H1 (cell line): ENCODE measurements at regions not wholly inside any gene's neighbourhood (a gene's known extent, or its start where the extent isn't known, plus 50 kb on each side); places are given as distances from the start of the nearest gene placed in this dataset.

ENCODE experiments used
- CTCF ChIA-PET: fragments of 300-600 bp; sonication (Branson Sonifier 250); formaldehyde crosslinking; loops from one replicate; lab custom pipeline; 2021; ENCODE audit not compliant: partially characterized antibody; lab: Charles Lee
- POLR2A ChIA-PET: fragments of 300-600 bp; sonication (Branson Sonifier 250); formaldehyde crosslinking; loops from one replicate; lab custom pipeline; 2021; ENCODE audit warnings: inconsistent platforms; ENCODE audit not compliant: partially characterized antibody; lab: Charles Lee
- DNase-seq, 2 experiments: peaks; one replicate each; pipeline versions ENCODE4 v3.0.0 to v3.0.0-alpha.2; 2010 to 2022; ENCODE audit warnings: low spot score in 2 of 2, low read depth in 1 of 2, mixed read lengths in 1 of 2
- FAIRE-seq: peaks from 2 replicates; lab custom pipeline; 2011; peaks lifted over from hg19 to GRCh38; lab: Jason Lieb, UNC
- H2AFZ ChIP-seq: 2 replicates; pipeline ENCODE4 v1.8.1; 2012; ENCODE audit warnings: low read length, inconsistent platforms
- H2AK5ac ChIP-seq: 2 replicates; pipeline ENCODE4 v1.6.1; 2013; ENCODE audit warnings: low read depth, low read length
- H2BK120ac ChIP-seq: replicated peaks from 2 replicates; pipeline ENCODE3; 2013; ENCODE audit warnings: low read depth, low read length, inconsistent platforms
- H2BK12ac ChIP-seq: 2 replicates; pipeline ENCODE4 v1.6.1; 2013; ENCODE audit warnings: low read depth, low read length
- H2BK15ac ChIP-seq: 2 replicates; pipeline ENCODE4 v1.6.1; 2013; ENCODE audit warnings: low read length
- H2BK20ac ChIP-seq: 2 replicates; pipeline ENCODE4 v1.6.1; 2013; ENCODE audit warnings: low read length
- H2BK5ac ChIP-seq: 2 replicates; pipeline ENCODE4 v1.6.1; 2013; ENCODE audit warnings: low read depth, low read length
- H3K14ac ChIP-seq: 2 replicates; pipeline ENCODE4 v1.6.1; 2013; ENCODE audit warnings: inconsistent platforms; ENCODE audit not compliant: insufficient read length
- H3K18ac ChIP-seq: 2 replicates; pipeline ENCODE4 v1.6.1; 2013; ENCODE audit warnings: low read length; ENCODE audit errors: extremely low read depth
- H3K23ac ChIP-seq: 2 replicates; pipeline ENCODE4 v1.6.1; 2013; ENCODE audit warnings: inconsistent platforms; ENCODE audit not compliant: insufficient read length
- H3K23me2 ChIP-seq: 2 replicates; pipeline ENCODE4 v1.6.1; 2013; ENCODE audit warnings: low read depth, low read length
- H3K27ac ChIP-seq: 2 replicates; pipeline ENCODE4 v1.6.1; 2011; ENCODE audit warnings: low read depth, low read length, inconsistent platforms
- H3K27me3 ChIP-seq, 4 experiments: replicated peaks in 1 of 4; 1 replicate in 1 of 4; 2 replicates in 3 of 4; pipeline versions ENCODE4 v1.6.1 to v1.8.1; 2011 to 2013; ENCODE audit warnings: low read length in 3 of 4, mild to moderate bottlenecking in 3 of 4, inconsistent platforms in 2 of 4, mixed read lengths in 2 of 4, moderate library complexity in 1 of 4; ENCODE audit not compliant: control insufficient read depth in 3 of 4, insufficient read depth in 3 of 4; ENCODE audit errors: extremely low read depth in 1 of 4
- H3K36me3 ChIP-seq, 4 experiments: 2 replicates each; pipeline versions ENCODE4 v1.6.1 to v1.8.1; 2011 to 2013; ENCODE audit warnings: mild to moderate bottlenecking in 4 of 4, low read length in 3 of 4, moderate library complexity in 2 of 4, control low read depth in 1 of 4, inconsistent platforms in 1 of 4; ENCODE audit not compliant: insufficient read depth in 4 of 4, control insufficient read depth in 2 of 4
- H3K4ac ChIP-seq: replicated peaks from 2 replicates; pipeline ENCODE3; 2013; ENCODE audit warnings: low read length, low read depth, mixed read lengths, inconsistent platforms; ENCODE audit not compliant: insufficient read length
- H3K4me1 ChIP-seq, 4 experiments: replicated peaks in 1 of 4; 1 replicate in 1 of 4; 2 replicates in 3 of 4; pipeline versions ENCODE4 v1.6.1 to v1.8.1; 2011 to 2013; ENCODE audit warnings: low read length in 3 of 4, inconsistent platforms in 2 of 4, mixed read lengths in 1 of 4; ENCODE audit not compliant: insufficient read depth in 4 of 4, control insufficient read depth in 3 of 4
- H3K4me2 ChIP-seq, 2 experiments: 2 replicates each; pipeline versions ENCODE4 v1.6.1 to v1.8.1; 2011 to 2013; ENCODE audit warnings: low read depth in 2 of 2, low read length in 2 of 2, control low read depth in 1 of 2, inconsistent platforms in 1 of 2, mild to moderate bottlenecking in 1 of 2; ENCODE audit not compliant: insufficient read depth in 1 of 2
- H3K4me3 ChIP-seq, 4 experiments: fragments of 200-600, 300-600 bp in 1 of 4; sonication (generic), shearing (Covaris generic), sonication (Bioruptor Twin) in 1 of 4; 2 replicates each; pipeline versions ENCODE4 v1.5.1 to v1.8.1; 2011 to 2016; ENCODE audit warnings: low read length in 4 of 4, low read depth in 3 of 4, control low read depth in 2 of 4, inconsistent platforms in 2 of 4, mild to moderate bottlenecking in 2 of 4, mixed read lengths in 1 of 4, moderate library complexity in 1 of 4; ENCODE audit not compliant: insufficient read depth in 2 of 4; ENCODE audit errors: extremely low read depth in 1 of 4
- H3K56ac ChIP-seq: replicated peaks from 2 replicates; pipeline ENCODE3; 2013; ENCODE audit warnings: low read depth, mild to moderate bottlenecking, mixed read lengths, low read length, inconsistent platforms; ENCODE audit not compliant: insufficient read length
- H3K79me1 ChIP-seq: 2 replicates; pipeline ENCODE4 v1.6.1; 2013; ENCODE audit warnings: low read depth, low read length, control low read depth
- H3K79me2 ChIP-seq, 2 experiments: 2 replicates each; pipeline versions ENCODE4 v1.6.1 to v1.8.1; 2012 to 2013; ENCODE audit warnings: low read length in 2 of 2, mild to moderate bottlenecking in 2 of 2, inconsistent platforms in 1 of 2; ENCODE audit not compliant: insufficient read depth in 2 of 2, control insufficient read depth in 1 of 2
- H3K9ac ChIP-seq, 4 experiments: replicated peaks in 1 of 4; 1 replicate in 1 of 4; 2 replicates in 3 of 4; pipeline versions ENCODE4 v1.6.1 to v1.8.1; 2011 to 2013; ENCODE audit warnings: low read depth in 3 of 4, low read length in 3 of 4, control low read depth in 2 of 4, mild to moderate bottlenecking in 2 of 4, moderate library complexity in 2 of 4, inconsistent platforms in 1 of 4; ENCODE audit errors: extremely low read depth in 1 of 4
- H3K9me3 ChIP-seq, 2 experiments: 2 replicates each; pipeline versions ENCODE4 v1.6.1 to v1.8.1; 2012 to 2013; ENCODE audit warnings: mild to moderate bottlenecking in 2 of 2, moderate library complexity in 2 of 2, control low read depth in 1 of 2, inconsistent platforms in 1 of 2, low read depth in 1 of 2, low read length in 1 of 2, mixed read lengths in 1 of 2; ENCODE audit not compliant: insufficient read depth in 2 of 2
- H4K20me1 ChIP-seq, 2 experiments: replicated peaks in 1 of 2; 2 replicates each; pipeline versions ENCODE3 to v1.8.1; 2011 to 2013; ENCODE audit warnings: inconsistent platforms in 2 of 2, low read length in 2 of 2, mild to moderate bottlenecking in 1 of 2; ENCODE audit not compliant: insufficient read depth in 2 of 2, control insufficient read depth in 1 of 2
- H4K5ac ChIP-seq: 2 replicates; pipeline ENCODE4 v1.6.1; 2013; ENCODE audit warnings: low read length, low read depth, mixed read lengths, inconsistent platforms; ENCODE audit not compliant: insufficient read length
- H4K8ac ChIP-seq: 2 replicates; pipeline ENCODE4 v1.8.0; 2013; ENCODE audit warnings: mild to moderate bottlenecking, moderate library complexity, low read length, inconsistent platforms; ENCODE audit not compliant: insufficient read depth; ENCODE audit errors: extremely low read depth
- H4K91ac ChIP-seq: replicated peaks from 2 replicates; pipeline ENCODE3; 2013; ENCODE audit warnings: low read length, mixed read lengths, inconsistent platforms; ENCODE audit not compliant: insufficient read length
- CBX8 ChIP-seq: fragments of 300-800, 300-1000 bp; sonication (generic); IDR thresholded peaks from 2 replicates; pipeline ENCODE4 v1.7.1; 2016; ENCODE audit warnings: low read depth, low read length, borderline replicate concordance
- WGBS, 2 experiments: shearing (Covaris generic) in 1 of 2; methylation state at CpG; one replicate each; pipeline versions ENCODE4 v1.1.6 to v1.1.7; 2013 to 2015; ENCODE audit warnings: low lambda C conversion rate in 2 of 2, mixed read lengths in 2 of 2, inconsistent platforms in 1 of 2, low coverage in 1 of 2, missing lambda C conversion rate in 1 of 2; ENCODE audit not compliant: insufficient replicate concordance in 2 of 2, insufficient coverage in 1 of 2, insufficient read length in 1 of 2; ENCODE audit errors: extremely low coverage in 1 of 2, missing lambda C conversion rate in 1 of 2; 5-methylcytosine and 5-hydroxymethylcytosine counted together

GRCh38 chr18:44545359-44545985 lies 135.2 kb upstream of the SETBP1 start:
- H3K4me1 ChIP-seq = no peaks in the 10 kb centered on the region
- no peak overlapping the region for H2BK15ac ChIP-seq
- H3K23me2 ChIP-seq = no peaks in the 10 kb centered on the region
- CTCF ChIA-PET = interaction anchor here (0.6 kb wide), 1 partner anchor 13 kb away, joined by 3 read pairs; no protein-coding TSS in a partner anchor
- H2BK5ac ChIP-seq = no peak overlapping the region
- H3K36me3 ChIP-seq = no peaks in the 10 kb centered on the region
- H4K91ac ChIP-seq = no peak overlapping the region
- POLR2A ChIA-PET = no interaction called here
- H4K5ac ChIP-seq = no peak overlapping the region
- H3K14ac ChIP-seq = no peak overlapping the region
- no peaks in the 10 kb centered on the region for H3K79me1 ChIP-seq
- no peak overlapping the region for H3K18ac ChIP-seq
- no peak overlapping the region for H3K23ac ChIP-seq
- H3K27ac ChIP-seq = no peak overlapping the region
- no peak for TF ChIP-seq CBX8
- H3K9me3 ChIP-seq = no peaks in the 10 kb centered on the region
- FAIRE-seq (no peak), DNase-seq (no peak)
- H2AFZ ChIP-seq = no peak overlapping the region
- no peak overlapping the region for H3K4me2 ChIP-seq
- H3K79me2 ChIP-seq = no peaks in the 10 kb centered on the region
- H2AK5ac ChIP-seq = no peak overlapping the region
- H4K8ac ChIP-seq = no peak overlapping the region
- H3K27me3 ChIP-seq = no peaks in the 10 kb centered on the region
- H3K4me3 ChIP-seq = no peak overlapping the region
- no peak overlapping the region for H2BK120ac ChIP-seq
- no peak overlapping the region for H2BK12ac ChIP-seq
- H4K20me1 ChIP-seq = no peaks in the 10 kb centered on the region
- H3K9ac ChIP-seq = no peak overlapping the region
- no peak overlapping the region for H2BK20ac ChIP-seq
- 92% methylated on average over 2 of the region's 2 CpGs; no CpG with 5 or more reads in 1 of the 2 experiments for WGBS, 2 experiments
- H3K4ac ChIP-seq = no peak overlapping the region
- no peak overlapping the region for H3K56ac ChIP-seq
